ENCODE measurements at regions not wholly inside any gene's neighbourhood (a gene's known extent, or its start where the extent isn't known, plus 50 kb on each side); places are given as distances from the start of the nearest gene placed in this dataset.
A peak's percentile ranks its signal among the peaks of the same experiment; 100 is the strongest.
"Not testable (repeated sequence)": the region's sequence is repeated elsewhere in the genome, so short reads cannot be mapped to it uniquely, and the experiment has no call there.

- Histone ChIP-seq H3K9me3 (no peaks in the 10 kb centered on the region), H3K4me1 (no peaks in the 10 kb centered on the region), H3K36me3 (ENCODE audit: insufficient read depth in 1 of 2, low read depth in 1 of 2) (no peaks in the 10 kb centered on the region), H3K27ac (no peak overlapping the region), H3K27me3 (ENCODE audit: insufficient read depth in 3 of 3, low read length in 2 of 3) (no peaks in the 10 kb centered on the region), H3K4me3 (no peak overlapping the region)
- ATAC-seq: no peak
- no peak for DNase-seq
- intact Hi-C loops (cut with DNase I): no loop called here
- TF ChIP-seq CTCF (IDR thresholded peaks at IDR 0.05): no peak
Measured at GRCh38 chr4:126768338-126768737, 864.4 kb upstream of the INTU start.

- intact Hi-C loops (cut with DNase I); ATAC-seq; H3K4me3 ChIP-seq; H3K9me3 ChIP-seq; H3K27ac ChIP-seq; H3K27me3 ChIP-seq (ENCODE audit: insufficient read depth in 3 of 3, low read length in 2 of 3); H3K36me3 ChIP-seq (ENCODE audit: insufficient read depth in 1 of 2, low read depth in 1 of 2); H3K4me1 ChIP-seq: not testable (repeated sequence)
- peak in 1 of 2 donors; percentile 40 for DNase-seq
- 97 to 98% (median 98%) methylated on average over 40 to 46 of the region's 46 CpGs for WGBS, 3 donors
Measured at GRCh38 chr4:126770811-126771553, 861.8 kb upstream of the INTU start.

- H3K27ac ChIP-seq; intact Hi-C loops (cut with DNase I): not testable (repeated sequence)
Measured at GRCh38 chr4:126771618-126772017, 861.1 kb upstream of the INTU start.

GRCh38 chr4:126772662-126773061 lies 860.1 kb upstream of the INTU start:
- no peaks in the 10 kb centered on the region for H3K4me1 ChIP-seq
- intact Hi-C loops (cut with DNase I): no loop called here
- H3K27me3 ChIP-seq (ENCODE audit: insufficient read depth in 3 of 3, low read length in 2 of 3): no peaks in the 10 kb centered on the region
- WGBS, 3 donors: 25 to 35% (median 28%) methylated on average over 3 of the region's 3 CpGs
- H3K27ac ChIP-seq: no peak overlapping the region
- TF ChIP-seq CTCF (IDR thresholded peaks at IDR 0.05): no peak
- no peak for DNase-seq
- no peak for ATAC-seq
- H3K9me3 ChIP-seq: no peaks in the 10 kb centered on the region
- H3K4me3 ChIP-seq: no peak overlapping the region
- H3K36me3 ChIP-seq (ENCODE audit: insufficient read depth in 1 of 2, low read depth in 1 of 2): no peaks in the 10 kb centered on the region

More at GRCh38 chr4:126771618-126772017, 861.1 kb upstream of the INTU start:
- ATAC-seq; H3K27me3 ChIP-seq (ENCODE audit: insufficient read depth in 3 of 3, low read length in 2 of 3); H3K9me3 ChIP-seq; H3K4me1 ChIP-seq; H3K4me3 ChIP-seq; H3K36me3 ChIP-seq (ENCODE audit: insufficient read depth in 1 of 2, low read depth in 1 of 2); DNase-seq: not testable (repeated sequence)
- WGBS, 3 donors: 73 to 86% (median 79%) methylated on average over 5 of the region's 5 CpGs

- H3K4me1 ChIP-seq: no peaks in the 10 kb centered on the region
- no peaks in the 10 kb centered on the region for H3K9me3 ChIP-seq
- DNase-seq (no peak), ATAC-seq (no peak)
- intact Hi-C loops (cut with DNase I): no loop called here
- no peak overlapping the region for H3K27ac ChIP-seq
- no peaks in the 10 kb centered on the region for H3K27me3 ChIP-seq (ENCODE audit: insufficient read depth in 3 of 3, low read length in 2 of 3)
- H3K4me3 ChIP-seq: no peak overlapping the region
- no peak for TF ChIP-seq CTCF (IDR thresholded peaks at IDR 0.05)
- H3K36me3 ChIP-seq (ENCODE audit: insufficient read depth in 1 of 2, low read depth in 1 of 2): no peaks in the 10 kb centered on the region
- WGBS, 3 donors: 70 to 81% (median 81%) methylated on average over 5 of the region's 5 CpGs
Measured at GRCh38 chr4:126775485-126776106, 857.2 kb upstream of the INTU start.

All from psoas muscle (tissue), 7 donors.